NCI-H1092 treated with DMSO at 0.1 percent for 48 hours (cell line): ENCODE measurements at regions not wholly inside any gene's neighbourhood (a gene's known extent, or its start where the extent isn't known, plus 50 kb on each side); places are given as distances from the start of the nearest gene placed in this dataset.

Experiments used
- DNase-seq: peaks from one replicate; lab custom pipeline; 2025; lab: John Stamatoyannopoulos, UW

- DNase-seq, result no peak
Measured at GRCh38 chr14:36028665-36029064, 147.9 kb downstream of the PTCSC3 start.

DNA sequence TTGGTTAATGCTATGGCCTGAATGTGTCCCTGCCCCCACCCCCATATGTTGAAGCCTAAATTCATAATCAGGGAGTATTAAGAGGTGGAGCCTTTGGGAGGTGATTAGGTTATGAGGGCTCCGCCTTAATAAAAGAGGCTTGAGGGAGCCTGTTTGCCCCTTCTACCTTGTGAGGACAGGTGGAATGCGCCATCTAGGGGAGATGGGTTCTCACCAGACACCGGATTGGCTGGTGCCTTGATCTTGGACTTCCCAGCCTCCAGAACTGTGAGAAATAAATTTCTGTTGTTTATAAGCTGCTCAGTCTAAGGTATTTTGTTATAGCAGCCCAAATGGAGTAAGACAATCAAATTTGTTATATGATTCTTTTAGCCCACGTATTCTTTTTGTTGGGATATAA is 148.3 kb downstream of the PTCSC3 start:
- no peak for DNase-seq

DNA sequence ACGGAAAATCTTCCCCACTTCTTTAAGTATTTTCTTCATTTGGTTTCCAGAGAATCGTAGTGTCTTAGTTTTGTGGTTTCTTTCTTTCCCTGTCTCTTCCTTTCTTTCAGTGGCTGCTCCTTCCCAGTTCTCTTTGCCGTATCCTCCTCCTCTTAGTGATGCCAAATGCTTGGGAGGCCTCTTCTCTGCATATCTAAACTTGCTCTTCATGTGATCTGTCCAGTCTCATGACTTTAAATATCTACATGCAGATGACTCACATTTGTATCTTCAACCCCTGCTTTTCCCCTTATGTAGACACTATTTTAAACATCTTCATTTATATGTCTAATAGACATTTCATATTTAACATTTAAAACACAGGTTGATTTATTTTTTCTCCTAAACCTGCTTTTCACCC is 149.2 kb downstream of the PTCSC3 start:
- DNase-seq, result no peak

- DNase-seq, result peak; percentile 43
Measured at GRCh38 chr14:36022765-36023410, 153.6 kb downstream of the PTCSC3 start.

GRCh38 chr14:36021591-36022320 is 154.8 kb downstream of the PTCSC3 start:
- peak; percentile 7 for DNase-seq

DNA sequence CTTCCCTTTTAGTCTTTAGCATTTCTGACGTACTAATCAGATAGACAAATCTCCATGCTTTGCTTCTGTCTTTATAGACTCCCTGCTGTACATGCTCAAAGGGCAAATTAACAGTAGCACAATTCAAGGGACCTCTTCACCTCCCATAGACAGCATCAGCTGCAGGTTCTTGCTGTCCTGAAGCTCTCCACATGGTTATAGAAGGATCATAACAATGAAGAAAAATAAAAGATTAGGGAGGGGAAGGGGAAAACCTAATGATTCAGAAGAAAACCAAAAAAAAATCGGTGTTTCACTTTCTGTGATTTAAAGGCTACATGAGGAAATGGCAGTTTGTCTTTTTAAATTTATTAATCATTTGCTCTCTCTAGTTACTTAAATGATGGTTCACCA is 155.5 kb downstream of the PTCSC3 start:
- DNase-seq, result no peak

- DNase-seq, result peak; percentile 83
Measured at GRCh38 chr14:36020120-36021029, 156.1 kb downstream of the PTCSC3 start.

GRCh38 chr14:36019126-36019525 is 157.4 kb downstream of the PTCSC3 start:
- no peak for DNase-seq

- no peak for DNase-seq
Measured at GRCh38 chr14:36014236-36014635, 162.3 kb downstream of the PTCSC3 start.

DNA sequence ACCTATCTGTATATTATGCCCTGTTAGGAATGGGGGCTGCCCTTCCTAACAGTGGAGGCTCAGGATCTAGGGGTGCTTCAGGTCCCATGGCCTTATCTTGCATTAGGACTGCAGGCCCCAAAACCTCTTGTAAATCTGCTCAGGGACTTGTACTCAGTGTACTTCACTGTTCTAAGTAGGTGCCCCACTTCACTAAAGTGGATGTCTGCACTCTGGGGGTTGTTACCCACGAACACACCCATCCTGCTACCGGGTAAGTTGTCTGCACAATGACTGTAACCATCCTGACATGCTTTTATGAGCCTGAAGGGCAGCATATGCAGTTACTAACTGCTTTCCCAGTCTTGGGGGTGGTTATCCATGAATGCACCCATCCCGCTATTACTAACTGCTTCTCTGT is 163.0 kb downstream of the PTCSC3 start:
- no peak for DNase-seq

- no peak for DNase-seq
Measured at GRCh38 chr14:36012621-36013020, 163.9 kb downstream of the PTCSC3 start.

GRCh38 chr14:36009643-36010042 is 166.9 kb downstream of the PTCSC3 start:
- no peak for DNase-seq

DNA sequence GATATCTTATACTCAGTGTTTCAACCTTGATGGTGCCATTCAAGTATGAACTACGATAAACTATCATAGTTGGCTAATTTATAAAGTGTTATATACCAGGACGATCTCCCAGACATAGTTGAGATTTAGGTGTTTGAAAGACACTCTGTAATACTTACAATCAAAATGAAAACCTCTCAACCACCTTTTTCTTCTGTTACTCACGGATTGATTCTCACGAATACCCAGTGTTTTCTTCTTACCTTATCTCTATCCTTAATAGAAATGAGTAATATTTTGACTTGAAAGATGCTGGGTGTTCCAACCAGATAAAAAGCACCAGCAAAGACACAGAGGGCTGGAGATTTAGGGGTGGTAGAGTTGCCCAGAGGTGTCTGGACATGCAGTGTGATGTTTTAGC is 169.9 kb downstream of the PTCSC3 start:
- DNase-seq, result no peak

GRCh38 chr14:36005670-36006069 is 170.9 kb downstream of the PTCSC3 start:
- DNase-seq, result no peak

- no peak for DNase-seq
Measured at GRCh38 chr14:36001936-36002335, 174.6 kb downstream of the PTCSC3 start.

GRCh38 chr14:35999294-35999693 is 173.2 kb downstream of the BRMS1L start:
- no peak for DNase-seq

DNA sequence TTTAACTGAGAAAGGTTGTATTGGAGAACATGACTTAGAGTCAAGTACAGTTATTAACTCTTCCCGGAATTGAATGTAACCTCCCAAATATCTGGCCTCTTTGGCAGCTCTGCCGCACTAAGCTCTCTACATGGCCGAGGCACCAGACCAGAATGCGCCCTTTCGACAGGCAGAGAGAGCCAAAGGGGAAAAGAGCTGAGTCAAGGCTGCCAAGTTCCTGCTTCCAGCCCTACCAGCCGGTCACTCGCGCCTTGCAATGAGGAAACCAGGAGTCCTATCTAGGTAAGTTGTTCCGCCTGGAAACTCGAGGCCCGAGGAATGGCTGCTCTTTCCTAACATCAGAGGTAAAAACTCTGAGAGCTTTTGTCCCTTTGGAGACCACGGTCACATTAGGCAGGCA is 172.2 kb downstream of the BRMS1L start:
- no peak for DNase-seq

DNA sequence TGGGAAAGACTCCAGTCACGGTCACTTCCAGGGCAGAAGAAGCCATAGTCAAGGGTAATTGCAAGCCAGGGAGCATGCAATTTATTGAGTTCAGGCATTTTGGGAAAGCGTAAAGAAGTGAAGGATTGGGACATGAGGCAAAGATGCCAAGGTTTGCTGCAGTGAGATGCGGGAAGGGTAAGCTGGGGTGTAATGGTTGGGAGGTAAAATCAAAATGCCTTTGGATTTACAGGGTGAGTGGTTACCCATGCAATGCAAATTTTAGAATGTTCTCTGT is 167.5 kb downstream of the BRMS1L start:
- DNase-seq, result no peak

DNA sequence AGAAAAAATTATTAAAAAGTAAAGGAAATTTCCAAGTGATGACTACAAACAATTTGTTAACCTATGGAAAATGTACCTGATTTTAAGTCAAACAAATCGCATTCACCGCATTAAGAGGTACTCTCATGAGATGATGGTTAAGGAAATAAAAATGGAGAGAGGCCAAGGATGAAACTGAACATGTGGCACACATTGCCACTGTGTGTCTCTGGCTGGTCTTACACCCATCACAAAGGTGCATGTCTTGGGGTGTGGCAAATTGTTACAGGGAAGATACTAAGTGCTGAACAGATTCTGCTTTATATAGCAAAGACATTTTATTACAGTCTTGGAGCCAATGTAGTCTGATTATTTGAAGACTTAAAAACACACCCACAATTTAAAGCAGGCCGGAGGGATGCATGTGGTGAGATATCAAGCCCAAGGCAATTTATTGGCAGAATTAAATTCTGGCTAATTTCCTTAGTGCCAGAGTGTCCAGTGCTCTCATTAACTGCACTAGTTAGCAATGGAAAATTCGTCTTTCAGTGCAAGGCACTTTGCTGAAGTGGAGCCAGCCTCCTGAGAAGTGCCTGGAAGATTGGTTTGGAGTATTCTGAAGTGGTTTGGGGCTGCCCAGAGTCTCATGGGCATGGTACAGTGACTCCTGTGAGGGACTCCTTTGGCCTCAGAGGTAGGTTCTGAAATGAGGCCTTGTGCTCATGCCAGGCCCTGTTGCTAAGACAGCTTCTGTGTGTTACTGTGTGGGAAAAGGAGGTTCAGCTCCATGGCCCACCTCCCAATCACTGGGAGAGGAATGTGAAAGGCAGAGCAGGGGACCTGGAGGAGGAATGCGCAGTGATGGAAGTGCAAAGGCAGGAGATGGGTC is 166.9 kb downstream of the BRMS1L start:
- peak; percentile 57 for DNase-seq

GRCh38 chr14:35991356-35991755 is 165.2 kb downstream of the BRMS1L start:
- DNase-seq, result peak; percentile 87

DNA sequence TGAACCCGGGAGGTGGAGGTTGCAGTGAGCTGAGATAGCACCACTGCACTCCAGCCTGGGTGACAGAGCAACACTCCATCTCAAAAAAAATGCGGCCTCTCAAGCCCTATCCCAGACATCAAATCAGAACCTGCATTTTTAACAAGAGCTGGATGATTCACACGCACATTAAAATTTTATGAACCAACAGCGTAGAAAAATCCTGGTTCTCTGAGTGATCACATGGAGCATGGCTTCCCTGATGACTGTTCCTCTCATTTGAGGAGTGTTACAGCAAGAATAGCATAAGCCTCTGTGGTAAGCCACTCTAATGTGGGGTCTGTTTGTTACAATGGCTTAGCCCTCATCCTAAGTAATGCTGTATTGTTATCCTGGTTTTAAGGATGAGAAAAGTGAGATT is 163.6 kb downstream of the BRMS1L start:
- DNase-seq, result no peak
